Inflammatory macrophage (primary cell): ENCODE measurements at regions not wholly inside any gene's neighbourhood (a gene's known extent, or its start where the extent isn't known, plus 50 kb on each side); places are given as distances from the start of the nearest gene placed in this dataset.
"Not testable (repeated sequence)": the region's sequence is repeated elsewhere in the genome, so short reads cannot be mapped to it uniquely, and the experiment has no call there.

Experiments used
- DNase-seq, 2 donors: peaks; one replicate each; pipeline ENCODE4 v3.0.0-alpha.2; 2020 to 2022

GRCh38 chr15:31696509-31696908 is 333.8 kb upstream of the CHRNA7 start:
- DNase-seq: not testable (repeated sequence)

- DNase-seq: not testable (repeated sequence)
Observed at GRCh38 chr15:31705076-31705678, 325.1 kb upstream of the CHRNA7 start.

- DNase-seq: not testable (repeated sequence)
Observed at GRCh38 chr15:31707944-31708702, 322.2 kb upstream of the CHRNA7 start.

- not testable (repeated sequence) for DNase-seq
Observed at GRCh38 chr15:31708703-31709327, 321.5 kb upstream of the CHRNA7 start.

- not testable (repeated sequence) for DNase-seq
Observed at GRCh38 chr15:31709479-31709878, 320.8 kb upstream of the CHRNA7 start.

- DNase-seq: not testable (repeated sequence)
Observed at GRCh38 chr15:31710806-31711205, 319.5 kb upstream of the CHRNA7 start.

- DNase-seq: not testable (repeated sequence)
Observed at GRCh38 chr15:31715208-31715607, 315.1 kb upstream of the CHRNA7 start.

- DNase-seq: not testable (repeated sequence)
Observed at GRCh38 chr15:31718625-31719024, 311.7 kb upstream of the CHRNA7 start.

- not testable (repeated sequence) for DNase-seq
Observed at GRCh38 chr15:31719396-31720022, 310.8 kb upstream of the CHRNA7 start.

GRCh38 chr15:31723019-31723418 is 307.3 kb upstream of the CHRNA7 start:
- DNase-seq: not testable (repeated sequence)

- not testable (repeated sequence) for DNase-seq
Observed at GRCh38 chr15:31724903-31725302, 305.4 kb upstream of the CHRNA7 start.

- not testable (repeated sequence) for DNase-seq
Observed at GRCh38 chr15:31725619-31726018, 304.7 kb upstream of the CHRNA7 start.

- no peak for DNase-seq
Observed at GRCh38 chr15:31727612-31728011, 302.7 kb upstream of the CHRNA7 start.

- DNase-seq: no peak
Observed at GRCh38 chr15:31732726-31733125, 297.6 kb upstream of the CHRNA7 start.

- DNase-seq: no peak
Observed at GRCh38 chr15:31733424-31733823, 296.9 kb upstream of the CHRNA7 start.

GRCh38 chr15:31740203-31740602 is 290.1 kb upstream of the CHRNA7 start:
- no peak for DNase-seq

GRCh38 chr15:31745841-31746240 is 284.5 kb upstream of the CHRNA7 start:
- DNase-seq: no peak

GRCh38 chr15:31752065-31752762 is 278.1 kb upstream of the CHRNA7 start:
- DNase-seq: peak in 1 of 2 donors; percentile 35

GRCh38 chr15:31752905-31753304 is 277.4 kb upstream of the CHRNA7 start:
- DNase-seq: no peak

- peak; percentile 43 to 44 for DNase-seq
Observed at GRCh38 chr15:31758126-31758525, 272.2 kb upstream of the CHRNA7 start.

- no peak for DNase-seq
Observed at GRCh38 chr15:31768055-31768454, 262.3 kb upstream of the CHRNA7 start.

- no peak for DNase-seq
Observed at GRCh38 chr15:31774045-31774444, 256.3 kb upstream of the CHRNA7 start.

- DNase-seq: no peak
Observed at GRCh38 chr15:31776039-31776438, 254.3 kb upstream of the CHRNA7 start.
